ENCODE measurements at regions not wholly inside any gene's neighbourhood (a gene's known extent, or its start where the extent isn't known, plus 50 kb on each side); places are given as distances from the start of the nearest gene placed in this dataset.

DNA sequence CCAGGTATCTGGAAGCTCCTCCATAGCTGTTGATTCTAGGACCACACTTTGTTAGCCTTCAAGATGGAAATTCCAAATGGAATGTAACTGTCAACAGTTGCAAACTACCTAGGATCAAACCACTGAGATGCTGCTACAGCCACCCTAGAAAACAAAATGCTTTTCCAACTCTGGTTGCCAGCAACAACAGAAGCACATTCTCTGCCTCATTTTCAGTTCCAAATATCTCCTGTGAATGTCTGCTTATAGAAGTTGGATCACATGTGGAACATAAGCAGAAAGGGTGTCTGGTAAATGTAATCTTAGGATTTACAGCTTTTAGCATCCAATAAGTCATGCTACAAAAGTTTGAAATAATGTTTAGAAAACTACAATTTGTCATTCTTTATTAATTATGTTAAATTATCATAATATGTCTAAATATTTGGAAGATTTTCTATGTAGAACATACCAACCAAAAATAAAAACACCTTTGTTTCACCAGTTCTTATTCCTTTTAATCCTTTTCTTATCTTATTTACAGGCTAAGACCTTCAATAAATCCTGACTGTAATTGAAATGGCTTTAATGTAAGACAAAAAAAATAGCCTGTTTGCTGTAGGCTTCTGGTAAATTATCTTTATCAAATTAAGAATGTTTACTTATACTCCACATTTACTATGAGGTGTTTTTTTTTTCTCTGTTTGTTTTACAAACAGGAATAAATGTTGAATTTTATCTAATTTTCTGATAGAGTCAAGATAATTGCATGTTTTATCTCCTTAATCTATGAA, 687.1 kb downstream of the IGSF11 start:
- Mint-ChIP-seq H3K4me1 (ENCODE audit: low read depth) (no peaks in the 10 kb centered on the region), H3K27ac (no peak overlapping the region), H3K9me3 (peaks cover 26% of the 10 kb centered on the region), H3K27me3 (ENCODE audit: insufficient read depth) (no peaks in the 10 kb centered on the region), H3K4me3 (no peak overlapping the region), H3K36me3 (ENCODE audit: low read depth) (no peaks in the 10 kb centered on the region; the same call in 1 of the 2 replicates)
- TF ChIP-seq, protein P1, sequence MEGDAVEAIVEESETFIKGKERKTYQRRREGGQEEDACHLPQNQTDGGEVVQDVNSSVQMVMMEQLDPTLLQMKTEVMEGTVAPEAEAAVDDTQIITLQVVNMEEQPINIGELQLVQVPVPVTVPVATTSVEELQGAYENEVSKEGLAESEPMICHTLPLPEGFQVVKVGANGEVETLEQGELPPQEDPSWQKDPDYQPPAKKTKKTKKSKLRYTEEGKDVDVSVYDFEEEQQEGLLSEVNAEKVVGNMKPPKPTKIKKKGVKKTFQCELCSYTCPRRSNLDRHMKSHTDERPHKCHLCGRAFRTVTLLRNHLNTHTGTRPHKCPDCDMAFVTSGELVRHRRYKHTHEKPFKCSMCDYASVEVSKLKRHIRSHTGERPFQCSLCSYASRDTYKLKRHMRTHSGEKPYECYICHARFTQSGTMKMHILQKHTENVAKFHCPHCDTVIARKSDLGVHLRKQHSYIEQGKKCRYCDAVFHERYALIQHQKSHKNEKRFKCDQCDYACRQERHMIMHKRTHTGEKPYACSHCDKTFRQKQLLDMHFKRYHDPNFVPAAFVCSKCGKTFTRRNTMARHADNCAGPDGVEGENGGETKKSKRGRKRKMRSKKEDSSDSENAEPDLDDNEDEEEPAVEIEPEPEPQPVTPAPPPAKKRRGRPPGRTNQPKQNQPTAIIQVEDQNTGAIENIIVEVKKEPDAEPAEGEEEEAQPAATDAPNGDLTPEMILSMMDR (IDR thresholded peaks at IDR 0.05): no peak
- no peak for DNase-seq

DNA sequence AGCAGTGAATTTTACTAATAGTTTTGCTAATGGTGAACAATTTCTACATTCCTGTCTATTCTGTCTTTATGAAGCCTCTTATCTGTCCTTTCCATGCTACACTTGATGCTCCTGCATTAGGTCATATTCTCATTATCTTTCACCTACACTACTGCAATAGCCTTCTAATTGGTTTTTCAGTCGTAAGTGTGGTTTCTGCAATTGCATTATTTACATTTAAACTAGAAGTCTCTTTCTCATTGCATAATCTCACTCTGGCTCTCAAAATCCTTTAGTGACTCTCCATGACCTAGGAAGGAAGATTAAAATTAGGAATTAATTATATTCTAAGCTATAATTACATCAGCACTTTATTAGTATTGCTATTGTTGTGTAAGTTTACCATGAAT, 686.5 kb downstream of the IGSF11 start:
- no peaks in the 10 kb centered on the region for H3K27me3 Mint-ChIP-seq (ENCODE audit: insufficient read depth)
- no peak for DNase-seq
- no peak overlapping the region for H3K4me3 Mint-ChIP-seq
- no peak overlapping the region for H3K27ac Mint-ChIP-seq
- H3K36me3 Mint-ChIP-seq (ENCODE audit: low read depth): no peaks in the 10 kb centered on the region; the same call in 1 of the 2 replicates
- H3K9me3 Mint-ChIP-seq: peaks cover 31% of the 10 kb centered on the region
- TF ChIP-seq, protein P1 (IDR thresholded peaks at IDR 0.05): no peak
- no peaks in the 10 kb centered on the region for H3K4me1 Mint-ChIP-seq (ENCODE audit: low read depth)

DNA sequence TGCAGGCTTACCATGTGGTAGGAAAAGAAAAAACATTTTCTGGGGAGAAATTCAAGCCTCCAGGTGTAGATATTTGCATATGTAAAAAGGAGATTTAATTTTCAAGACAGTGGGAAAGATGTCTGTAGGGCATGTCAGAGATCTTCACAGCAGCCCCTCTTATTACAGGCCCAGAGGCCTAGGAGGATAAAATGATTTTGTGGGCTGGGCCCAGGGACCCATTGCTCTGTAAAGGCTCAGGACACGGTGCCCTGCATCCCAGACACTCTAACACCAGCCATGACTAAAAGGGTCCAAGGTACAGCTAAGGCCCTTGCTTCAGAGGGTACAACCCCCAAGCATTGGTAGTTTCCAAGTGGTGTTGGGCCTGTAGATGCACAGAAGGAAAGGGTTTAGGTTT, 680.1 kb downstream of the IGSF11 start:
- TF ChIP-seq, protein P1 (IDR thresholded peaks at IDR 0.05): no peak
- H3K4me3 Mint-ChIP-seq: no peak overlapping the region
- no peaks in the 10 kb centered on the region for H3K27me3 Mint-ChIP-seq (ENCODE audit: insufficient read depth)
- peaks cover 70% of the 10 kb centered on the region for H3K9me3 Mint-ChIP-seq
- H3K27ac Mint-ChIP-seq: no peak overlapping the region
- DNase-seq: no peak
- no peaks in the 10 kb centered on the region for H3K36me3 Mint-ChIP-seq (ENCODE audit: low read depth)
- H3K4me1 Mint-ChIP-seq (ENCODE audit: low read depth): no peaks in the 10 kb centered on the region

DNA sequence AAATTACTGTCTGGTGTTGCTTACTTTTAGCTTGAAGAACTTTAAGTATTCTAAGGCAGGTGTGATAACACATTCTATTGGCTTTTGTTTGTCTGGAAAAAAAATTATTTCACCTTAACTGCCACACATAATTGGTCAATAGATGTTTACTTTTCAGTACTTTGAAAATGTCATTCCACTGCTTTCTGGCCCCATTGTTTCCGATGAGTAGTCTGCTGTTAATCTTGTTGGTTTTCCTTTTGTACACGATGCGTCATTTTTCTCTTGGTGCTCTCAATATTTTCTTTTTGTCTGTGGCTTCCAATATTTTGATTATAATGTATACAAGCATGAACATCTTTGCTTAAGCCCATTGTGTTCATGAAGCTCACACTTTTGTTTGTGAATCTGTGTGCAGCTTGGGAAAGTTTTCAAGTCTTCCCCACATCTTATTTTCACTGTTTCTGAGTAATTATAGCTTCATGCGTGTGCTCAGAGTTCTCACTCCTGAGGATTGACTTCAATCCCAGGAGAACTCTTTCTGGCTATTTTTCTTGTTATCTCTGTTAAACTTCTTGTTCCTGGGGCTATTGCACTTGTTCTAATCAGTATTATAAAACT, 664.7 kb downstream of the IGSF11 start:
- no peak for DNase-seq
- H3K4me3 Mint-ChIP-seq: no peak overlapping the region
- no peaks in the 10 kb centered on the region for H3K4me1 Mint-ChIP-seq (ENCODE audit: low read depth)
- peaks cover 42% of the 10 kb centered on the region for H3K9me3 Mint-ChIP-seq
- no peaks in the 10 kb centered on the region for H3K27me3 Mint-ChIP-seq (ENCODE audit: insufficient read depth)
- no peak overlapping the region for H3K27ac Mint-ChIP-seq
- TF ChIP-seq, protein P1 (IDR thresholded peaks at IDR 0.05): no peak
- no peaks in the 10 kb centered on the region for H3K36me3 Mint-ChIP-seq (ENCODE audit: low read depth)

DNA sequence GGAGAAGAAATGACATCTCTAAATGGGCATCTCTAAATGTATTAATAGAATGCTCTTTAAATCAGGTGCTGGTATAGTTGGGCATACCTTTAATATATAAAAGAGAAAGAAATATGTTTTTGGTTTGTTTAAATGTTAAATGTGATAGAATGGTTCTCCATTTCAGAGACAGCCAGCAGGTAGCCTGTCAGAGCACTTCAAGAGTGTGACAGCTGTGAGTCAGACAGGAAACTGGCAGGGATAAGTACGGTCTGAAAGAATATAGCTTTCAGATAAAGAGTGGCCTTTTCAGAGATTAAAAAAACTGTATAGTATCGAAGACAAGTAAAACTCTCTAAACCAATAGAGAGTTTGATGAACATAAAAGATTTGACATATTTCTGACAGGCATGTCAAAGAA, 654.1 kb downstream of the IGSF11 start:
- H3K27ac Mint-ChIP-seq: no peak overlapping the region
- H3K9me3 Mint-ChIP-seq: peaks cover 27% of the 10 kb centered on the region
- no peaks in the 10 kb centered on the region for H3K4me1 Mint-ChIP-seq (ENCODE audit: low read depth)
- no peak for DNase-seq
- TF ChIP-seq, protein P1 (IDR thresholded peaks at IDR 0.05): no peak
- H3K36me3 Mint-ChIP-seq (ENCODE audit: low read depth): no peaks in the 10 kb centered on the region
- H3K27me3 Mint-ChIP-seq (ENCODE audit: insufficient read depth): no peaks in the 10 kb centered on the region
- no peak overlapping the region for H3K4me3 Mint-ChIP-seq
